COLO668 (cell line): ENCODE measurements at regions not wholly inside any gene's neighbourhood (a gene's known extent, or its start where the extent isn't known, plus 50 kb on each side); places are given as distances from the start of the nearest gene placed in this dataset.

Experiments used
- DNase-seq: peaks from one replicate; lab custom pipeline; 2025; ENCODE audit not compliant: unreplicated experiment; lab: John Stamatoyannopoulos, UW

GRCh38 chr6:98514073-98514720 is 320.2 kb upstream of the POU3F2 start:
- DNase-seq: no peak

GRCh38 chr6:98514796-98515195 is 319.6 kb upstream of the POU3F2 start:
- DNase-seq: no peak

GRCh38 chr6:98516206-98516605 is 318.2 kb upstream of the POU3F2 start:
- no peak for DNase-seq

- DNase-seq: no peak
Measured at GRCh38 chr6:98516866-98517265, 317.5 kb upstream of the POU3F2 start.

GRCh38 chr6:98525860-98526259 is 308.5 kb upstream of the POU3F2 start:
- no peak for DNase-seq

- DNase-seq: no peak
Measured at GRCh38 chr6:98526465-98526864, 307.9 kb upstream of the POU3F2 start.

- DNase-seq: no peak
Measured at GRCh38 chr6:98529364-98529763, 305.0 kb upstream of the POU3F2 start.

GRCh38 chr6:98530732-98531131 is 303.6 kb upstream of the POU3F2 start:
- DNase-seq: no peak

- DNase-seq: no peak
Measured at GRCh38 chr6:98532004-98532403, 302.4 kb upstream of the POU3F2 start.

- no peak for DNase-seq
Measured at GRCh38 chr6:98539741-98540140, 294.6 kb upstream of the POU3F2 start.

- no peak for DNase-seq
Measured at GRCh38 chr6:98546376-98546775, 288.0 kb upstream of the POU3F2 start.

- no peak for DNase-seq
Measured at GRCh38 chr6:98547151-98547550, 287.2 kb upstream of the POU3F2 start.

- DNase-seq: no peak
Measured at GRCh38 chr6:98547634-98548033, 286.7 kb upstream of the POU3F2 start.

- DNase-seq: no peak
Measured at GRCh38 chr6:98548301-98548700, 286.1 kb upstream of the POU3F2 start.

GRCh38 chr6:98560418-98560817 is 274.0 kb upstream of the POU3F2 start:
- no peak for DNase-seq

GRCh38 chr6:98560841-98561240 is 273.5 kb upstream of the POU3F2 start:
- no peak for DNase-seq

- DNase-seq: no peak
Measured at GRCh38 chr6:98566126-98566525, 268.2 kb upstream of the POU3F2 start.

GRCh38 chr6:98572579-98572978 is 261.8 kb upstream of the POU3F2 start:
- DNase-seq: no peak

- no peak for DNase-seq
Measured at GRCh38 chr6:98574984-98575383, 259.4 kb upstream of the POU3F2 start.

- DNase-seq: no peak
Measured at GRCh38 chr6:98576791-98577190, 257.6 kb upstream of the POU3F2 start.

- no peak for DNase-seq
Measured at GRCh38 chr6:98578016-98578415, 256.4 kb upstream of the POU3F2 start.

- DNase-seq: no peak
Measured at GRCh38 chr6:98579079-98579478, 255.3 kb upstream of the POU3F2 start.

GRCh38 chr6:98579941-98580340 is 254.4 kb upstream of the POU3F2 start:
- DNase-seq: no peak
